HG03175 (cell line): ENCODE measurements at regions not wholly inside any gene's neighbourhood (a gene's known extent, or its start where the extent isn't known, plus 50 kb on each side); places are given as distances from the start of the nearest gene placed in this dataset.

Experiments
- ATAC-seq: cut with Tn5 transposase; IDR thresholded peaks from one replicate; pipeline ENCODE4 v1.9.1; 2021; ENCODE audit warnings: mild to moderate bottlenecking, moderate library complexity; ENCODE audit not compliant: unreplicated experiment

DNA sequence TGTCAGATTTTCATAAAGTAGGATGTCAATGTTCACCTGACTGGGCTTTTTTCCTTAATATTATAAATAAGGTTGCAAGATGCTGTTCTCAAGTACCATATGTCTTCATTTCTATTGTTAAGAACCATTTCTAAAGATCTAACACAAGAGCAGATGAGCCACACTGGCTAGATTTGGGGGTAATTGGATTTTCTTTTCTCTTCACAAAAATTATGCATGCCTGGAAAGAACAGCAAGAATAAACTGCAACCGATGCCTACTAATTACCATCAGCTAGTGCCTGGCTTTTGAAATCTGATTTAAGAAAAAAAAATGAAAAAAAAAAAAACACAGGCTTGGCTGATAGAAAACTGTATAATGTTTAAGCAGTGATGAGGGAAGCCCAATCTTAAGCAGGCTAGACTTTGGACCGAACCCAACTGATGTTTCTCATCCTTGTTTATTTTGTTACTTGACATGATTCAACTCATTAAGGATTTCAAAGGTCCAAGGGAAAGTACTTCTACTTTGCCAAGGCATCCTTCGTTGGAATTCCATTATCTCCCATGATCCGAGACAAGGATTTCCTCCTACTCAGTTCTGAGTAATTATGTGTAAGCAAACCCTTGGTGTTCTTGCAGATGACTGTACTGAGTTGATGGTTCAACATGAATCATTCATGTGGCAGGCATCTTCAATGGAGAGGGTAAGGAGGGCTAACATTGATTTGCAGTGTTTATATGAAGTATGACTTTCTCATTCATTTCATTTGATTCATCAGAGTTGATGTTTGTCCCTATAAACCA, 300.5 kb downstream of the SPRY2 start:
- no peak for ATAC-seq

DNA sequence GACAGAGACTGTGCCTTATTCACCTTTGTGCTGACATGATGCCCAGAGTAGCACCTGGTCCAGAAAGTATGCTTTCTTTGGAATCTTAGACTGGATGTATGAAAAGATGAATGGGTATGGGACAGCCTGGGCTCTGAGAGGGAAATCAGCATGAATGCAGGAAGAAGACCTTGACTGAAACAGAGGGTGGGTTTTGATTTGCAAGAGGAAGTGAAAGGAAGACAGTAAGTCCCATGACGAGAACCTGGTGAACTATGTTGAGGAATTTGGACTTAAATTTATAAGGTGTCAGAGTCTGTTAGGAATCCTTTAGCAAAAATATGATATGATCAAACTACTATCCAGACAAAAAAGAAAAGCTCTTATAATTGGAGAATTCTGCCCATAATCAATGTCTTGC, 301.9 kb downstream of the SPRY2 start:
- ATAC-seq: peak; percentile 59

DNA sequence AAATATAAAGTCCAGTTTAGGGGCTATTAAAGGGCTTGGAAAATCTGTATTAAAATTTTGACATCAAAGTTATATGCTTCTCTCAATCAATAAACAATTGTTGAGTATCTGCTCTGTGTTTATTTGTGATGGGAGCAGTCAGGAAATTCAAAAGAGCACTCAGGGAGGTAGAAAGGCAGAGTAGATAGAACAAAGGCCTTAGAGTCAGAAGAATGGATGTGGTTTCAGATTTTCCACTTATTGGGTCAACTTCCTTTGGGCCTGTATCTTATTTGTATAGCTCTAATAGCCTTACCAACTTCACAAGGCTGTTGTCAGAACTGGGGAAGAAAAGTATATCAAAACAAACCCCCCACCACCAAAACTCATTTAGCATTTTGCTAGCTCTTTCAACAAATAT, 302.6 kb downstream of the SPRY2 start:
- ATAC-seq: no peak

DNA sequence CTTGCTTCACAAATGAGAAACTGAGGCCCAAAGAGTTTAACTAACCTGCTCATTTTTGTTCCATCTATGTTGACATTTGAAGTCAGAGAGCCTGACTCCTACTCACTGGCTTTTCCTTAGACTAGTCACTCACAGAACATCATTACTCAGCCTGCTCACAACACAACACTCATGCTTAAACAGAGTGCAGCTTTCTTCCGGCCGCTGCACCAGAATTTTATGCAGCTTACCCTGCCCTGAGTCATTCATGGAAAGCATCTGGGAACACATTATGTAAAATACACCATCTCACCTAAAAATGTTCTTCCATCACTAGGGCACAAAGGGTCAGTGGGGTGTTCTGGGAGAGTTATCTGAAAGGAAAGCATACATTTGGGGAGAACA, 303.4 kb downstream of the SPRY2 start:
- ATAC-seq: peak; percentile 49

DNA sequence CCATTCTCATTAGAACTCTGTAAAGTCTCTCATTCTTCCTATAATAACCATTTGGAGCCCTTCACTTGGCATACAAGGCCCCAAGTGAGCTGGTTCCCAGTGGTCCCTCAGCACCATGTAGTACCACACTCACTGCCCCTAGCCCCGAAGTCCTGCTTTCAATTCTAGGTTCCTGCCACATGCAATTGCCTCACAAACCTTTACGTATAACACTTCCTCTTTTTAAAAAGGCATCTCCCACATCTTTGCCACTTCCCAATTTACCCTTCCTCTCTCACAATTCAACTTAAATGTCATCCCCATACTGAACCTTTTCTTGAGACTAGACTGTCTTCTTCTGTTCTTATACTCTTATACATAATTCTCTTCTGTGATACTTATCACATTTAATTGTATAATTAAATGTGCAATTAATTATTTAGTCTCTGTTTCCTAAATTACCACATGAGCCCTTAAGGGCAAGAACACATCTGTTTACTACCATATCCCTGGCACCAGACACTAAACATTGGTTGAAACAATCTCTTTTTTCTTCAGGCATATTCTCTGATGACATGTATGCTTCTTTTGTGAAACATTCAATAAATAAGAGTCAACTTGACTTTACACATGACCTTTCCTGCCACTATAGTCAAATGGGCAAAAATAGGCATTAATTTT, 304.0 kb downstream of the SPRY2 start:
- ATAC-seq: peak; percentile 52

DNA sequence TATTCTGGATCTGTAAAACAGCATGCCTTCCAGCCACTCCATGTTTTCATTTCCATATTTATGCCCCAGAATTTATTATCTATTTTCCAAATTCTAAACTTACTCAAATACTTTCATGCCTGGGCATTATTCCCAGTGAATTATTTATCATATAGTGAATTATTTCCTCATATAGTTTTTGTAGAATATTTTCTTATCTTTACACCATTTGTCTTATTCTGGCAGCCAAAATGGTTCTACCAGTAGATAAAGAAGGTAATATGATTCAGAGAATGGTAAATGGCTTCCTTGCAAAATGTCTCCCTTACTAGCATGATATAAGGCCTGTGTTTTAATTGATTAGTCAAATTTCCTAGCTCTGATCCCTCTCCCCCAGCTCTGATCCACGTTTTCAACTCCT, 305.8 kb downstream of the SPRY2 start:
- no peak for ATAC-seq

DNA sequence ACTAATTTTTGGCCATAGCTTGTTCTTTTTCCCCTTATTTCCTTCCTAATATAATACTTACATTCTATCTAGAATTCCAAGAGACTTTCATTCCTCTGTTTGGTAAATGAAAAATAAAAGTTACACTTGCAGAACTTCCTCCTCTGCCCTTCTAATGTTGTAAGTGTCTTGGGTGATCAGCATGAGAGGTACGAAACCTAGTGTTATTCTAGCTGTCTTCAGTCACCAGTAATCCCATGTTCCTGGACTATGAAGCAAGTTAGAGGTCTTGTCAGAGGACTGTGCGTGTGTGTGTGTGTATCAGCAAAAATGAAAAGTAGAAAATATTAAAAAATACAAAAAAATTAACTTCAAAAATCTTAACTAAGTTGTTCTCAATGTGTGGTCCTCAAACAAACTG, 307.0 kb downstream of the SPRY2 start:
- ATAC-seq: no peak

DNA sequence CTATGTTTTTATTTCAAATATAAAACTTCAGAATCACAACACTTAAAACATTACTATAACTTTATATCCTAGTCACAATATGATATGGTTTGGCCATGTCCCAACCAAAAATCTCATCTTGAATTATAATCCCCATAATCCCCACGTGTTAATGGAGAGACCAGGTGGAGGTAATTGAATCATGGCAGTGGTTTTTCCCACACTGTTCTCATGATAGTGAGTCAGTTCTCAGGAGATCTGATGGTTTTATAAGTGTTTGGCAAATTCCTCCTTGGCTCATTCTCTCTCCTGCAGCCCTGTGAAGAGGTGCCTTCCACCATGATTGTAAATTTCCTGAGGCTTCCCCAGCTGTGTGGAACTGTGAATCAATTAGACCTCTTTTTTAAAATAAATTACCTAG, 307.6 kb downstream of the SPRY2 start:
- no peak for ATAC-seq

DNA sequence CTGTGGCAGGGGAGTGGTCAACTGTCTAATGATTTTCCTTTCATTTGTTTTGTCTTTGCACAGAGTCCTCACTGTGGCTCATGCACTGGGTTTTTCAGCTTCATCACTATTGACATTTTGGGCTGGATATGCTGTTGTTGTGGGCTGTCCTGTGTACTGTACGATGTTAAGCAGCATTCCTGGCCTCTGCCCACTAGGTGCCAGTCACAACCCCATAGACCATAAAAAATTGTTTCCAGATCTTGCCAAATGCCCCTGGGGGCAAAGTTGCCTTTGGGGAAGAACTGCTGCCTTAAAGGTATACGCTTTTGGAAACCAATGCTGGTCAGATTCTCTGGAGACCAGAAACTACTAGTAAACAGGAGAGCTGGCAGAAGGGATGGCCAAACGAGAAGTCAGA, 310.4 kb downstream of the SPRY2 start:
- peak; percentile 62 for ATAC-seq

DNA sequence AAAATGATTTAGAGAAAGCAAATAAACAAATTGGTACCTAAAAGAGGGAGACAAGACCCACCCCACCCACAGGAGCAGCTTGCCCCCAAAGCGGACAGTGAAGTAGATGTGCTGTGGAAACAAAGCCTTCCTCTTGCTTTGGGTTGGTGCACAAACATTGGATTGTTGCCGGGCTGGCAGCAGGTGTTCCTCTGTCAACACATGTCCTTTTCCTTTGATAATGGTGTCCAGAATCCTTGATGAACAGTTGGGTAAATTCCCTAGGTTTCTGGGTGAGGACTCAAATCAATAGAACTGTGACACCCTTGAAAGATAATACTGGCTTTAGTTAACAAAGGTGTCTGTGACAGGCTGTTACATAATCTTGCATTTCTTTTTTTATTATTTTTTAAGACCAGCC, 311.8 kb downstream of the SPRY2 start:
- ATAC-seq: no peak

DNA sequence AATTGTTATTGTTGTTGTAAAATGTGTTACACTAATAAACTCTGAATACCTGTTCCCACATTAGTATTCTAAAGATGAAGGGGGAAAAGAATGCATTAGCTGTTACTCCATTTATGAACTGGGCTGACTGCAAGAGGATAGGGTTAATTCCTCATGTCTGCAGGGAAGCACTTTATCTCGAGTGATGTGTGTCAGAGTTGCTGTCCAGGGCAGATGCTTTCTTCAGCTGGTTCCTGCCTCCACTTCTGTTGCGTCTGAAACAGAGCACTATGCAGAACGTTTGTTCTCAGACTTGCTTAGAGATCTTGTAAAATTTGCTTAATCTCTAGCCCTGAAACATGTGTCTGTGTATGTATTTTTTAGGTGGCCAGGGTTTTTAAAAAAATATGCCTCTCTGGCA, 318.8 kb downstream of the SPRY2 start:
- ATAC-seq: no peak

DNA sequence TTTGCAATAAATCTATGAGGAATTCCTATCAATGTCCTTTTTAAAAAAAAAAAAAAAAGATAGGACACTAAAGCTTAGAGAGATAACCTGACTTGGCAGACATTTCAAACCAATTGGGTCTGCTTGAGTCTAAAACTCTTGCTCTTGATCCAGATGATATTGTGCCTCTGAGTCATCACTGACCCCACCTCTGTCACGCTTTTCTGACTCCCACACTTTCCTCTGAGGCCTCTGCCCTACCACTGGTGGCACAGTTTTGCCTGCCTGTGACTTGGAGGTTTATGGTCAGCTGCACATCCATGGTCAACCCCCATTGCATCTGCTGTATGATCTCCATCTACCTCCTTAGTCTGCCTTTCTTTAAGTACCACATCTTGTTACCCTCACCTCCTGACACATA, 328.7 kb downstream of the SPRY2 start:
- no peak for ATAC-seq

DNA sequence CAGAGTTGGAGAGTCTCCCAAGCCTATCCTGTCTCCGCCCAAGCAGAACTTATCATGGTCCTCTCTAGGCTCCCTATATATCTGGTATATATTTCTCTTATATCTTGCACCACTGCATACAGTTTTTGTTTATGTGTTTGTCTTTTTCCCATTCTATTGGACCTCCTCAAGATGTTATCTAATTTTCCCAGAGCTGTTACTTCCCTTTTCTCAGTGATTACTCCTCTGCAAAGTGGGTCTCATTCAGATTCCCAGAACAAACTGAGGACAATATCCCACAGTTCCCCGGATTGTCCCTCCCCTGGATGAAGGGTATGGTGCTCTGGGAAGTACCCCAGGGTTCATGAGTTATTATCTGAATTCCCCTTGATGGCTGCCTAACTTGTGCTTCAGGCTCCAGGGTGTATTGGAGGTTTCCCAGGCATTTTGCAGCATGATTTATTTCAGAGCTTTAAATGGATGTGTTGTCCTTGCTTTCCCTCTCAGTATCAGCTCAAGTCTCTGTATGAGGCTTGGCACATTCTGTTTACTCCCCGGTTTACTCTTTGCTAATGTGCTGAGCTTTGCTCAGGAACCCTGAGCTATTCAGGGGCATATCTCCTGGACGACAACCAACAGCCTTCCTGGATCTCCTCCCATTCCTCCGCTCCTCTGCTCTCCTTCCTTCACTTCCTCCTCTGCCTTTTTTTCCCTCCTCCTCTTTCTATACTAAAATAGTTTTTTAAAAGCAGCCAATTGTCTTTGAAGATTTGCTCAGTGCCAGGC, 329.3 kb downstream of the SPRY2 start:
- no peak for ATAC-seq

DNA sequence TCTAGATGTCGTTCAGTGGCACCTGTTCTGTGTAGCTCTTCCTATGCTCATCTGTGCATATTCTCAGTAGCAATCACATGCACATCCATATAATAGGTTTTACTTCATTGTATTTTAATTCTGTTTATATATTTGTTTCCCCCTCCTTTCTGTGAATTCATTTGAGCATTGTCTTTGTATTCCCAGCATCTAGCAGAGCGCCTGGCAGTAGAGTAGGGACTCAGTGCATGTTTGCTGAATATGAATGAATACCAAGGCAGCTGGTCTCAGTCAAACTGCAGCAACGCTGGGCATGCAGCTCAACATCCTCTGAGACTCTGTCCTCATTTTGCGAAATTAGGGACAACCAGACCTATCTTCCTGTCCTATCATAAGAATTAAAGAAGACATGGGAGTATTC, 330.1 kb downstream of the SPRY2 start:
- no peak for ATAC-seq

DNA sequence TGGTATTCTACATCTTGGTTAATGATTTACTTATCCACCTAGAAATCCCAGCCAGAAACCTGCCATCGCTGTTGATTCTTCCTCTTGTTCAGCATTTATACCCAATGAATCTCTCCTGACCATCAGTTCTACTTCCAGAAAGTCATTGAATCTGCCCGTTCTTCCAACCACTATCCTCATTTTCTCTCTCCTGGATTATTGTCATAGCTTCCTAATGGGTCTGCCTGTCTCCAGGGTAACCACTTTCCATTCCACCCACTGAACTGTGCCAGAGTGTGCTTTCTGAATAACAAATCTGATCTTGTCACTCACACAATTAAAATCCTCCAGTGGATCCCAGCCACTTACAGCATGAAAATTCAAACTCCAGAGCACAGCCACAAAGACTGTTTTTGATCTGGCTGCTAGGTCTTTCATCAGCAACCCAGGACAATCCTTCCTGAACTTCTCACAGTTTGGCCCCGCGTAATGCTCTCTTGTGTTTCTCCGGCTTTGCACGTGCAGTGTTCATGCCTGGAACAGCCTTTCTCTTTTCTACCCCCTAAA, 330.6 kb downstream of the SPRY2 start:
- ATAC-seq: no peak

DNA sequence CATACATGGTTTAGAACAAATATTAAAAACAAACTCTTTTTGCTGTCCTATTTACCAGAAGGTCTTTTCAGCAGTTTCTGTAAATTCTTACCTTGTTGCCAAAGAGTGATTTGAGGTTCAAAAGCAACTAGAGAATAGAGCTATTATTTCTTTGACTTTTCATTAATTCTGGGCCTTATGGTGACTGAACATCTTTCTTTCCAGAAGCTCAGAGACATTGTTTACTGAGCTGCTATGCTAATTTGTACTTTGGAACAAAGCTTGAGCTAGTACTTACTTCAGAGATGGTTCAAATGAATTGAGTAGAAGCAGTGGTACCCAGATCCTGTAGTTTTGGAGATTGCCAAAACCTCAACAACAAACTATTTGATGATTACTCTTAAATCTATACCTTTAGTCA, 331.2 kb downstream of the SPRY2 start:
- ATAC-seq: no peak

DNA sequence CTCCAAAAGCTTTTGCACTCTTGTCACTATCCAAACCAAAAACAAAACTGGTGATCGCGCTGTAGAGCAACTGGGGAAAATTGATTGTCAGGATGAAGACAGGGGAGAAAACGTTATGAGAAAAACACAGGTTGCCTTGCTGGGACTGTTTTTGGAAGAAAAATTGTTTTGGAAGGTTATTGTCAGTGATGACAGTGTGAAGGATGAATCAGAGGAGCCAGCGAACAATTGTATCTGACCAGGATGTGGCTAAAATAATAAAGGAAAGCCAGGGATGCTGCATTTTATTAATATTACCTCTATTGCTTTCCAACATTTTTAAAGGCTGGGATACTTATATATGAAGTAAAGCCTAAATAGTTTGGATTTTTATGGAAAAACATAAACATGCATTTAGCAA, 334.0 kb downstream of the SPRY2 start:
- no peak for ATAC-seq

DNA sequence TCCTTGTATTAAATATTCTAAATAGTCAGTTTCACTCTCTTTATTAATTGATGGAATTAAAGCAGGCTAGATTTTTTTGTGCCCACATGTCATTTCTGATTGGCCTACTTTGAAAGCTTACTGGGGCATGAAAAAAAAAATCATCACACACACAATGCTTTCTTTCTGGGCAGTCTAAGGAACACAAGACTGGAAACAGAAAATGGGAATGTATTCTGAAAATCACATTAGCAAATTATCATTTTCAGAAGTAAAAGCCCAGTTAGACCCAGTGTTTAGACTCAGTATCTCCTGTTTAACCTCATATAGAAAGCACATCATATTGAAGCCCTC, 339.4 kb downstream of the SPRY2 start:
- ATAC-seq: no peak

DNA sequence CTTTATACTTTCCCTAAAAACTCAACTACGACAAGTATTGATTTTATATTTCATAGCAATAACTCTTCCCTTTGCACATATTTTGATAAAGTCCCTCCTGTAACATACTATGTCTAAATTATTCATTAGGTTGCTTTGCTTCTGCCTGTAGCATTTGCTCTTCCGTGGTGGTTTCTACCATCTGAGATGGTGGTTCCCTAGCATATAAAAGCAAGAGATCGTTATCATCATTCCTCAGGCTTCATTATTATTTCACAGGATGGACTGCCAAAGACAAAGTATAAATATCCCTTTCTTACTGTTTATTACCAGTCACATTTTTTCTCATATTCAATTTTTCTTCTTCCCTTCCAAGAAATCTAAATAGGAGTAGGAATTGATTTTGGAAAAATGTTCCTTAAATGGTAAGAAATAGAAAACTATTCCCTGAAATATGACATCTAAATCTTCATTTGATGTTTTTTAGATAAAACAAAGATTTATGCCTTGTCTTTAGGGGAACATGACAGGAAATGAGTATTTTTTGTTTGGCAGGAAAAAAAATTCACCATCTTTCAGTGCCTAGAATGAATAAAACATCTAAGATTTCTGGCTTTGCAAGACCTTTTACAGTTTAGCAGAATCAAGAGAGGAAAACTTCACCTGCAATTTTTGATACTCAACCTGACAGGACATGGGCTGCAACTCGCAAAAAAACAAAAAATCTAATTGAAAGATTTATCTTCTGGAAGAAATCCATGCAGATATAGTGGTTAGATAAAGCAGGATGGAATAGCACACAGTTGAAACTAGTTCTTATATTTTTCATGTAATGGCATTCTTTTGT, 340.0 kb downstream of the SPRY2 start:
- ATAC-seq: no peak

DNA sequence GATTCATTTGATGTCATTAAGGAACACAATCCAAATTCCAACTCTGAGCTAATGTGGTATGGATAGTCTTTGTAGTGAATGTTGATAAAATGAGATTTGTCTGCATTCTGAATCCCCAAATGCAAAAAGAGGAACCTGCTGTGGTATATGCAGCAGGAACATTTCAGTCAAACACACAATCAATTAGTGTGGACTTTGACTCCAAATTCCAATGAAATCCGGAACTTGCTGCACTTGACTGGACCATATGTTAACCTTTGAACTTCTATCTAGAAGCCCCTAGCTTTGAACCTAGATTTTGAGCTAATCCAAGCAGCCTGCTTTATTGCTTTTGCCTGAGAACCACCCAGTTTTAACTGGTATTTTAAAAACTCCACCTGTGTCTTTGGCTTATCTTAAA, 341.3 kb downstream of the SPRY2 start:
- no peak for ATAC-seq

DNA sequence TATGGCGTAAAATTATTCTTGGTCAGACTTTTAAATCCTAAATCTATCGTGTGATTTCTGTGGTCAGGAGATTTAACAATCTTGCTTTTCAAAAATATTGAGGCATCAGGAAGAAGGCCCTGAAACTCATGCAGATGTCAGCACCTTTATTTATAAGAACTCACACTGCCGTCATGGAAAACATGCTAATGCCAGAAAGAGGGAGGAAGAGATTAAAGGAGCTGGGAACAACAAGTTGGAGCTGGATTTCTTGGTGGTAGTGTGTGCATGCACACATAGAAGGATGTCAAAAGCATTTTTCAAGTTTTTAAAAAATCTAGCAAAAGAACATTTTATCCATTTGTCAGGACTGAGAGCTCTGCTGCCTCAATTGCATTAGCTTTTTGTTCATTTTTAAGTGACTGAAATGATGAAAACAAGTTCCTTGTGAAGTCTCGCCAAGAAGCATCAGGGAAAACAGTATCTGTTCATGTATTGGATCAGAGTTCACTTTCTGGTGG, 342.5 kb downstream of the SPRY2 start:
- no peak for ATAC-seq
